ENCODE measurements at regions not wholly inside any gene's neighbourhood (a gene's known extent, or its start where the extent isn't known, plus 50 kb on each side); places are given as distances from the start of the nearest gene placed in this dataset.

DNA sequence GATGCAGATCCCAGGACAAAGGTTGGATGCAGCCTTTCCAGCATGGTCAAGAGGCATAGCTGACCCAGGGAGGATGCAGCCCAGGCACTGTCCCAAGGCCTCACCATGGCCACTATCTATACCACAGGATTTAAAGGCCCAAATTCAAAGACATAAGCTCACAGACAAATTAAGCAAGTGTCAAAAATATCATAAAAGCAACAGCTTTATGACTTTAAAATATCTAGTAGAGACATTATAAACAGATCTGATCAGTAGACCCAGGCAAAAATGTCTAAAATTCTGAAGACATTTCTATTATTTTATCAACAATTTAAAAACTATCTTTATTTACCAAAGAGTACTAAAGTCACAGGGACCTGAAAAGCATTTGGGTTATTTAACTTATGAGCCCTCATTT is 373.5 kb downstream of the CDC5L start:
- TF ChIP-seq, protein P1, sequence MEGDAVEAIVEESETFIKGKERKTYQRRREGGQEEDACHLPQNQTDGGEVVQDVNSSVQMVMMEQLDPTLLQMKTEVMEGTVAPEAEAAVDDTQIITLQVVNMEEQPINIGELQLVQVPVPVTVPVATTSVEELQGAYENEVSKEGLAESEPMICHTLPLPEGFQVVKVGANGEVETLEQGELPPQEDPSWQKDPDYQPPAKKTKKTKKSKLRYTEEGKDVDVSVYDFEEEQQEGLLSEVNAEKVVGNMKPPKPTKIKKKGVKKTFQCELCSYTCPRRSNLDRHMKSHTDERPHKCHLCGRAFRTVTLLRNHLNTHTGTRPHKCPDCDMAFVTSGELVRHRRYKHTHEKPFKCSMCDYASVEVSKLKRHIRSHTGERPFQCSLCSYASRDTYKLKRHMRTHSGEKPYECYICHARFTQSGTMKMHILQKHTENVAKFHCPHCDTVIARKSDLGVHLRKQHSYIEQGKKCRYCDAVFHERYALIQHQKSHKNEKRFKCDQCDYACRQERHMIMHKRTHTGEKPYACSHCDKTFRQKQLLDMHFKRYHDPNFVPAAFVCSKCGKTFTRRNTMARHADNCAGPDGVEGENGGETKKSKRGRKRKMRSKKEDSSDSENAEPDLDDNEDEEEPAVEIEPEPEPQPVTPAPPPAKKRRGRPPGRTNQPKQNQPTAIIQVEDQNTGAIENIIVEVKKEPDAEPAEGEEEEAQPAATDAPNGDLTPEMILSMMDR (optimal IDR thresholded peaks at IDR 0.05 in 1 of 3, IDR thresholded peaks at IDR 0.05 in 1 of 3, conservative IDR thresholded peaks at IDR 0.05 in 1 of 3; ENCODE audit: extremely low read depth in 1 of 3, insufficient read depth in 2 of 3, low read length in 3 of 3) = no peak
- no peak for TF ChIP-seq EZH2 (IDR thresholded peaks at IDR 0.05; ENCODE audit: low read length)
- H4K20me1 ChIP-seq (ENCODE audit: control insufficient read depth, extremely low read depth, insufficient read depth, low read length) = no peaks in the 10 kb centered on the region
- H3K9me1 ChIP-seq (ENCODE audit: control insufficient read depth, extremely low read depth, insufficient read depth, low read length) = no peaks in the 10 kb centered on the region
- no peak overlapping the region for H3K27ac ChIP-seq (ENCODE audit: control insufficient read depth, insufficient read depth, low read length)
- FAIRE-seq (no peak), DNase-seq (ENCODE audit: low read depth, low spot score) (no peak)
- H3K4me3 ChIP-seq (ENCODE audit: control insufficient read depth in 2 of 3, extremely low read depth in 1 of 3, insufficient read depth in 2 of 3, low read depth in 1 of 3, low read length in 3 of 3) = no peak overlapping the region
- no peaks in the 10 kb centered on the region for H3K27me3 ChIP-seq (ENCODE audit: control insufficient read depth, extremely low read depth, insufficient read depth, low read length)
- peaks cover 2% of the 10 kb centered on the region for H3K9me3 ChIP-seq (ENCODE audit: control insufficient read depth, low read depth, low read length)
- H3K79me2 ChIP-seq (ENCODE audit: control insufficient read depth, insufficient read depth, low read length) = no peaks in the 10 kb centered on the region
- dilution Hi-C loops (cut with MboI; ENCODE audit: extremely low pct_ligation_motif_present, low sequenced_read_pairs) = no loop called here
- H3K9ac ChIP-seq (ENCODE audit: control insufficient read depth, extremely low read depth, insufficient read depth, low read length) = no peak overlapping the region
- H3K36me3 ChIP-seq (ENCODE audit: control insufficient read depth in 2 of 2, extremely low read depth in 1 of 2, insufficient read depth in 2 of 2, low read length in 2 of 2) = no peaks in the 10 kb centered on the region
- H3K4me1 ChIP-seq (ENCODE audit: control insufficient read depth, extremely low read depth, insufficient read depth, low read length) = no peaks in the 10 kb centered on the region
- H2AFZ ChIP-seq (ENCODE audit: control insufficient read depth, low read length) = no peak overlapping the region
- no peak overlapping the region for H3K4me2 ChIP-seq (ENCODE audit: control insufficient read depth, extremely low read depth, insufficient read depth, low read depth, low read length)

DNA sequence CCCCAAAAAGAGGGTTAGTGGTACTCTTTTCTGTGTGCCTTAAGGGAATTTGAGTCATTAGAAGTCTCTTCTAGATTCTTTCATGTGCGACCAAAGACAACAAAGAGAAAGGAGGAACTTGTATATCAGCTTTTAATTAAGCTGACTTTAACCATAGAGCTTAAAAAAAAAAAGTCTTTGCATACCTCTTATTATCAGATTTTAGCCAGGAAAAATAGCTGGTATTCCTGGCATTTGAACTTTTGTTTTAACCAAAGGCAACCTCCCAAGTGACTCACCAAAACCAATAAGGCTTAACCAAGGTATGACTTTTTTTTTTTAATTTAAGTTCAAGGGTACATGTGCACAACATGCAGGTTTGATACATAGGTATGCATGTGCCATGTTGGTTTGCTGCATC is 375.0 kb downstream of the CDC5L start:
- Histone ChIP-seq H3K9ac (ENCODE audit: control insufficient read depth, extremely low read depth, insufficient read depth, low read length) (no peak overlapping the region), H3K9me3 (ENCODE audit: control insufficient read depth, low read depth, low read length) (peaks cover 2% of the 10 kb centered on the region), H3K27me3 (ENCODE audit: control insufficient read depth, extremely low read depth, insufficient read depth, low read length) (peaks cover 5% of the 10 kb centered on the region), H3K36me3 (ENCODE audit: control insufficient read depth in 2 of 2, extremely low read depth in 1 of 2, insufficient read depth in 2 of 2, low read length in 2 of 2) (no peaks in the 10 kb centered on the region), H4K20me1 (ENCODE audit: control insufficient read depth, extremely low read depth, insufficient read depth, low read length) (no peaks in the 10 kb centered on the region), H3K4me3 (ENCODE audit: control insufficient read depth in 2 of 3, extremely low read depth in 1 of 3, insufficient read depth in 2 of 3, low read depth in 1 of 3, low read length in 3 of 3) (no peak overlapping the region), H3K4me2 (ENCODE audit: control insufficient read depth, extremely low read depth, insufficient read depth, low read depth, low read length) (no peak overlapping the region), H3K27ac (ENCODE audit: control insufficient read depth, insufficient read depth, low read length) (no peak overlapping the region), H3K79me2 (ENCODE audit: control insufficient read depth, insufficient read depth, low read length) (no peaks in the 10 kb centered on the region), H2AFZ (ENCODE audit: control insufficient read depth, low read length) (no peak overlapping the region), H3K9me1 (ENCODE audit: control insufficient read depth, extremely low read depth, insufficient read depth, low read length) (no peaks in the 10 kb centered on the region), H3K4me1 (ENCODE audit: control insufficient read depth, extremely low read depth, insufficient read depth, low read length) (no peaks in the 10 kb centered on the region)
- FAIRE-seq (no peak), DNase-seq (ENCODE audit: low read depth, low spot score) (no peak)
- TF ChIP-seq, protein P1 (optimal IDR thresholded peaks at IDR 0.05 in 1 of 3, IDR thresholded peaks at IDR 0.05 in 1 of 3, conservative IDR thresholded peaks at IDR 0.05 in 1 of 3; ENCODE audit: extremely low read depth in 1 of 3, insufficient read depth in 2 of 3, low read length in 3 of 3) = no peak
- no peak for TF ChIP-seq EZH2 (IDR thresholded peaks at IDR 0.05; ENCODE audit: low read length)
- dilution Hi-C loops (cut with MboI; ENCODE audit: extremely low pct_ligation_motif_present, low sequenced_read_pairs) = no loop called here
